A549 (cell line): ENCODE measurements at regions not wholly inside any gene's neighbourhood (a gene's known extent, or its start where the extent isn't known, plus 50 kb on each side); places are given as distances from the start of the nearest gene placed in this dataset.

Experiments
- ATAC-seq, 2 experiments: fragments of 200-7000 bp in 1 of 2; fragments of >200 bp in 1 of 2; cut with Nextera tagmentation in 1 of 2; cut with Tn5 transposase in 1 of 2; 3 replicates each; pipeline versions ENCODE4 v1.8.0 to v1.9.1; 2018 to 2020; ENCODE audit warnings: mild to moderate bottlenecking in 1 of 2, moderate library complexity in 1 of 2
- CTCF ChIA-PET: fragments of 300-600 bp; sonication (Branson Sonifier 250); formaldehyde crosslinking; extraction: SDS; loops from one replicate; lab custom pipeline; 2021; ENCODE audit warnings: antibody characterized with exemption, inconsistent platforms; lab: Yijun Ruan, JAX
- POLR2A ChIA-PET: fragments of 350-600 bp; formaldehyde crosslinking; extraction: SDS; loops from one replicate; lab custom pipeline; 2021; ENCODE audit warnings: antibody characterized with exemption, inconsistent platforms; lab: Yijun Ruan, JAX
- DNase-seq, 2 experiments: peaks; one replicate each; pipeline versions ENCODE4 v3.0.0 to v3.0.0-alpha.2; 2011 to 2016; ENCODE audit warnings: low read depth in 1 of 2, low spot score in 1 of 2
- FAIRE-seq: peaks from 2 replicates; lab custom pipeline; 2011; peaks lifted over from hg19 to GRCh38; lab: Jason Lieb, UNC
- H3K27ac ChIP-seq, 2 experiments: fragments of >200 bp; sonication (Bioruptor Twin); formaldehyde crosslinking; 3 replicates each; pipeline ENCODE4 v1.5.1; 2016 to 2017
- H3K4me1 ChIP-seq: fragments of >200 bp; sonication (Bioruptor Twin); formaldehyde crosslinking; 3 replicates; pipeline ENCODE4 v1.6.1; 2016
- H3K4me2 ChIP-seq: fragments of >200 bp; sonication (Bioruptor Twin); formaldehyde crosslinking; 3 replicates; pipeline ENCODE4 v1.6.1; 2016
- H3K4me3 ChIP-seq: fragments of >200 bp; sonication (Bioruptor Twin); formaldehyde crosslinking; 3 replicates; pipeline ENCODE4 v1.5.1; 2016
- H3K9me3 ChIP-seq: fragments of >200 bp; sonication (Bioruptor Twin); formaldehyde crosslinking; 3 replicates; pipeline ENCODE4 v1.6.1; 2016
- CBX2 ChIP-seq: fragments of 200-600 bp; sonication (generic); IDR thresholded peaks from 2 replicates; pipeline ENCODE4 v1.6.1; 2016; ENCODE audit warnings: low read depth, mild to moderate bottlenecking, borderline replicate concordance
- CHD2 ChIP-seq: fragments of 150-350 bp; IDR thresholded peaks from 2 replicates; pipeline ENCODE4 v1.6.1; 2014; ENCODE audit warnings: low read length; ENCODE audit not compliant: partially characterized antibody
- EHF ChIP-seq: fragments of 250-450 bp; sonication (Bioruptor Pico); IDR thresholded peaks from 2 replicates; pipeline ENCODE4 v1.5.0; 2020; ENCODE audit warnings: mild to moderate bottlenecking
- EHMT2 ChIP-seq: fragments of 200-600 bp; sonication (generic); IDR thresholded peaks from 2 replicates; pipeline ENCODE4 v1.6.1; 2016; ENCODE audit warnings: antibody characterized with exemption, low read depth, mild to moderate bottlenecking, moderate library complexity
- FOSL2 ChIP-seq, 2 experiments: fragments of 450-650 bp in 1 of 2; fragments of >200 bp in 1 of 2; sonication (Bioruptor Twin) in 1 of 2; formaldehyde crosslinking; IDR thresholded peaks; 2 replicates each; pipeline versions ENCODE4 v1.5.0 to v1.6.1; 2016 to 2020; ENCODE audit warnings: mild to moderate bottlenecking in 1 of 2, moderate library complexity in 1 of 2
- GATA3 ChIP-seq: IDR thresholded peaks from 2 replicates; pipeline ENCODE4 v1.6.1; 2012; ENCODE audit warnings: borderline replicate concordance
- HDAC2 ChIP-seq: fragments of 200-600 bp; sonication (generic); IDR thresholded peaks from 2 replicates; pipeline ENCODE4 v1.6.1; 2016
- HEYL ChIP-seq: fragments of 250-450 bp; sonication (Bioruptor Pico); IDR thresholded peaks from 2 replicates; pipeline ENCODE4 v1.8.0; 2021; ENCODE audit warnings: mild to moderate bottlenecking, moderate library complexity
- HOXA7 ChIP-seq: fragments of 250-450 bp; sonication (Bioruptor Pico); IDR thresholded peaks from 2 replicates; pipeline ENCODE4 v1.5.0; 2020; ENCODE audit warnings: mild to moderate bottlenecking, moderate library complexity
- KDM1A ChIP-seq: fragments of 200-600 bp; sonication (generic); IDR thresholded peaks from 2 replicates; pipeline ENCODE4 v1.6.1; 2016; ENCODE audit warnings: low read depth, mild to moderate bottlenecking
- KDM5A ChIP-seq: fragments of 200-600 bp; sonication (generic); IDR thresholded peaks from 2 replicates; pipeline ENCODE4 v1.6.1; 2016; ENCODE audit warnings: antibody characterized with exemption, mild to moderate bottlenecking
- MAFK ChIP-seq: fragments of 450-650 bp; IDR thresholded peaks from 2 replicates; pipeline ENCODE4 v1.6.1; 2014; ENCODE audit not compliant: partially characterized antibody
- MYC ChIP-seq: IDR thresholded peaks from 2 replicates; pipeline ENCODE4 v1.6.1; 2012; ENCODE audit warnings: mild to moderate bottlenecking, inconsistent platforms, low read length, improper control_type of control experiment, borderline replicate concordance
- NPAS2 ChIP-seq: fragments of 250-450 bp; sonication (Bioruptor Pico); IDR thresholded peaks from 2 replicates; pipeline ENCODE4 v1.8.0; 2022; ENCODE audit warnings: mild to moderate bottlenecking, moderate library complexity, borderline replicate concordance
- POLR2A ChIP-seq: IDR thresholded peaks from 2 replicates; pipeline ENCODE4 v1.6.1; 2012; ENCODE audit warnings: mild to moderate bottlenecking, low read length
- RARB ChIP-seq: fragments of 250-450 bp; sonication (Bioruptor Pico); IDR thresholded peaks from 2 replicates; pipeline ENCODE4 v1.8.0; 2021; ENCODE audit warnings: mild to moderate bottlenecking, moderate library complexity
- RCOR1 ChIP-seq: fragments of 150-350 bp; IDR thresholded peaks from 2 replicates; pipeline ENCODE4 v1.6.1; 2014; ENCODE audit warnings: antibody characterized with exemption, low read length, low read depth
- RNF2 ChIP-seq: fragments of 200-600 bp; sonication (generic); IDR thresholded peaks from 2 replicates; pipeline ENCODE4 v1.6.1; 2016; ENCODE audit warnings: low read depth, mild to moderate bottlenecking, antibody characterized with exemption, moderate library complexity, borderline replicate concordance
- SREBF2 ChIP-seq: fragments of 450-650 bp; IDR thresholded peaks from 2 replicates; pipeline ENCODE4 v1.6.1; 2014; ENCODE audit warnings: mild to moderate bottlenecking, moderate library complexity
- WGBS: methylation state at CpG from one replicate; pipeline ENCODE4 v1.1.6; 2017; ENCODE audit errors: missing lambda C conversion rate; 5-methylcytosine and 5-hydroxymethylcytosine counted together
- TF ChIP-seq, protein P1 (sequence below): IDR thresholded peaks from 2 replicates; pipeline ENCODE4 v1.6.1; 2012
- TF ChIP-seq, protein P2 (sequence below): fragments of 450-650 bp; IDR thresholded peaks from 2 replicates; pipeline ENCODE4 v1.6.1; 2014; ENCODE audit warnings: antibody characterized with exemption
- TF ChIP-seq, protein P3 (sequence below): fragments of 150-350 bp; IDR thresholded peaks from 2 replicates; pipeline ENCODE4 v1.6.1; 2014; ENCODE audit warnings: low read depth, mild to moderate bottlenecking, low read length
- TF ChIP-seq, protein P4 (sequence below): IDR thresholded peaks from 2 replicates; pipeline ENCODE4 v1.6.1; 2012; ENCODE audit warnings: low read depth, borderline replicate concordance
- TF ChIP-seq, protein P5 (sequence below): fragments of >200 bp; sonication (Bioruptor Twin); formaldehyde crosslinking; IDR thresholded peaks from 2 replicates; pipeline ENCODE4 v1.6.1; 2016
- TF ChIP-seq, protein P6 (sequence below): IDR thresholded peaks from 2 replicates; pipeline ENCODE4 v1.6.1; 2012
- TF ChIP-seq, protein P7 (sequence below): fragments of >200 bp; sonication (Bioruptor Twin); formaldehyde crosslinking; IDR thresholded peaks from 3 replicates; pipeline ENCODE4 v1.5.1; 2016

DNA sequence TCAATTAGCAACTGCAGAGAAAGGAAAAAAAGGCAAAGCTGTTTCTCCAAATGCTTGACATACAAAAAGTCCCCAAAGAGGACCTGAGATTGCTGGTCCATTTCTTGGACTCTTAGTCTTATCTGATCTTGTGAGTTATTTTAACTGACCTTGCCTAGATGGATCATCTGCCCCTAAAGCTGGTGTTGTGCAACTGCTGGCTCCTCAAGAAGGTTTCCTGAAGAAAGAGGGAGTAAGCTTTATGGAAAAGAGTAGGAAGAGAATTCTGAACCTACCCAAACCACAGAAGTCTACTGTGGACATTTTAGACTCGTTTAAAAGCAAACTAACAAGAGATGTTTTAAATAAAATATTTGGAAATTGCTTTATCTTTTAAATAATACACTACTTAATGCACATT lies 140.0 kb upstream of the HS3ST3A1 start:
- ChIA-PET POLR2A (no interaction called here), CTCF (no interaction called here)
- no peaks in the 10 kb centered on the region for H3K4me1 ChIP-seq
- no peak for ATAC-seq
- no peak for FAIRE-seq
- no peak overlapping the region for H3K4me3 ChIP-seq
- 2% methylated on average over 1 of the region's 1 CpG for WGBS
- H3K9me3 ChIP-seq, result no peaks in the 10 kb centered on the region
- no peak for DNase-seq
- no peak overlapping the region for H3K27ac ChIP-seq
- H3K4me2 ChIP-seq, result no peak overlapping the region
- no peak for TF ChIP-seq SREBF2
- TF ChIP-seq RARB (CRISPR knock-in tag), result no peak
- no peak for TF ChIP-seq EHF
- TF ChIP-seq, protein P1, sequence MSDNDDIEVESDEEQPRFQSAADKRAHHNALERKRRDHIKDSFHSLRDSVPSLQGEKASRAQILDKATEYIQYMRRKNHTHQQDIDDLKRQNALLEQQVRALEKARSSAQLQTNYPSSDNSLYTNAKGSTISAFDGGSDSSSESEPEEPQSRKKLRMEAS, result no peak
- TF ChIP-seq, protein P2, sequence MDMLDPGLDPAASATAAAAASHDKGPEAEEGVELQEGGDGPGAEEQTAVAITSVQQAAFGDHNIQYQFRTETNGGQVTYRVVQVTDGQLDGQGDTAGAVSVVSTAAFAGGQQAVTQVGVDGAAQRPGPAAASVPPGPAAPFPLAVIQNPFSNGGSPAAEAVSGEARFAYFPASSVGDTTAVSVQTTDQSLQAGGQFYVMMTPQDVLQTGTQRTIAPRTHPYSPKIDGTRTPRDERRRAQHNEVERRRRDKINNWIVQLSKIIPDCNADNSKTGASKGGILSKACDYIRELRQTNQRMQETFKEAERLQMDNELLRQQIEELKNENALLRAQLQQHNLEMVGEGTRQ, result no peak
- no peak for TF ChIP-seq RNF2
- TF ChIP-seq, protein P3, sequence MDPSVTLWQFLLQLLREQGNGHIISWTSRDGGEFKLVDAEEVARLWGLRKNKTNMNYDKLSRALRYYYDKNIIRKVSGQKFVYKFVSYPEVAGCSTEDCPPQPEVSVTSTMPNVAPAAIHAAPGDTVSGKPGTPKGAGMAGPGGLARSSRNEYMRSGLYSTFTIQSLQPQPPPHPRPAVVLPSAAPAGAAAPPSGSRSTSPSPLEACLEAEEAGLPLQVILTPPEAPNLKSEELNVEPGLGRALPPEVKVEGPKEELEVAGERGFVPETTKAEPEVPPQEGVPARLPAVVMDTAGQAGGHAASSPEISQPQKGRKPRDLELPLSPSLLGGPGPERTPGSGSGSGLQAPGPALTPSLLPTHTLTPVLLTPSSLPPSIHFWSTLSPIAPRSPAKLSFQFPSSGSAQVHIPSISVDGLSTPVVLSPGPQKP, result no peak
- TF ChIP-seq KDM5A, result no peak
- no peak for TF ChIP-seq POLR2A
- TF ChIP-seq FOSL2 (IDR thresholded peaks at IDR 0.05), result no peak
- no peak for TF ChIP-seq FOSL2 (CRISPR knock-in tag; IDR thresholded peaks at IDR 0.05)
- TF ChIP-seq HEYL (CRISPR knock-in tag), result no peak
- TF ChIP-seq CBX2, result no peak
- TF ChIP-seq, protein P4, sequence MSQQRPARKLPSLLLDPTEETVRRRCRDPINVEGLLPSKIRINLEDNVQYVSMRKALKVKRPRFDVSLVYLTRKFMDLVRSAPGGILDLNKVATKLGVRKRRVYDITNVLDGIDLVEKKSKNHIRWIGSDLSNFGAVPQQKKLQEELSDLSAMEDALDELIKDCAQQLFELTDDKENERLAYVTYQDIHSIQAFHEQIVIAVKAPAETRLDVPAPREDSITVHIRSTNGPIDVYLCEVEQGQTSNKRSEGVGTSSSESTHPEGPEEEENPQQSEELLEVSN, result no peak
- no peak for TF ChIP-seq EHMT2
- TF ChIP-seq, protein P5, sequence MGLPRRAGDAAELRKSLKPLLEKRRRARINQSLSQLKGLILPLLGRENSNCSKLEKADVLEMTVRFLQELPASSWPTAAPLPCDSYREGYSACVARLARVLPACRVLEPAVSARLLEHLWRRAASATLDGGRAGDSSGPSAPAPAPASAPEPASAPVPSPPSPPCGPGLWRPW, result no peak

DNA sequence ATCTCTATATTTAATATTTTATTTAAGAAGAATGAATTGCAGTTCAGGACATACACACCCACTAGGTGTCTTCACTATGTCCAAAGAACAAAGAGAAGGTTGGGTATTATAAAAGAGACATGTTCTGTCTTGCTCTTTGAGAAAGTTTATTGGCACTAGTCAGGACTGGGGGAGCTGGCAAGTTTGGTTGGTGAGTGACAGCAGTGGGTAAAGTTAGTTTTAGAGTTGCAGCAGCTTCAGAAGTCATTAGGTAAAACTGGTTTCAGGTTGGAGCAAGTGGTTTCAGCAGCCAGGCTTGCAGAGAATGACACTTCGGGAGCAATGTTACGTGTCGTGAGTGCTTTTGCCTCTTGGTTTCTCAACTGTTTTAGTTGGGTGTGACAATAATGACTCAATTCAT lies 142.2 kb upstream of the HS3ST3A1 start:
- ATAC-seq, result no peak
- no peak overlapping the region for H3K4me2 ChIP-seq
- TF ChIP-seq KDM1A (no peak), HOXA7 (CRISPR knock-in tag) (no peak), GATA3 (no peak), MYC (no peak), HDAC2 (no peak), POLR2A (no peak), NPAS2 (CRISPR knock-in tag) (no peak), CHD2 (no peak), MAFK (no peak), RCOR1 (no peak), KDM5A (no peak)
- TF ChIP-seq, protein P5, result no peak
- TF ChIP-seq, protein P4, result no peak
- TF ChIP-seq, protein P6, sequence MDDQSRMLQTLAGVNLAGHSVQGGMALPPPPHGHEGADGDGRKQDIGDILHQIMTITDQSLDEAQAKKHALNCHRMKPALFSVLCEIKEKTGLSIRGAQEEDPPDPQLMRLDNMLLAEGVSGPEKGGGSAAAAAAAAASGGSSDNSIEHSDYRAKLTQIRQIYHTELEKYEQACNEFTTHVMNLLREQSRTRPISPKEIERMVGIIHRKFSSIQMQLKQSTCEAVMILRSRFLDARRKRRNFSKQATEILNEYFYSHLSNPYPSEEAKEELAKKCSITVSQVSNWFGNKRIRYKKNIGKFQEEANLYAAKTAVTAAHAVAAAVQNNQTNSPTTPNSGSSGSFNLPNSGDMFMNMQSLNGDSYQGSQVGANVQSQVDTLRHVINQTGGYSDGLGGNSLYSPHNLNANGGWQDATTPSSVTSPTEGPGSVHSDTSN, result no peak
- TF ChIP-seq, protein P7, sequence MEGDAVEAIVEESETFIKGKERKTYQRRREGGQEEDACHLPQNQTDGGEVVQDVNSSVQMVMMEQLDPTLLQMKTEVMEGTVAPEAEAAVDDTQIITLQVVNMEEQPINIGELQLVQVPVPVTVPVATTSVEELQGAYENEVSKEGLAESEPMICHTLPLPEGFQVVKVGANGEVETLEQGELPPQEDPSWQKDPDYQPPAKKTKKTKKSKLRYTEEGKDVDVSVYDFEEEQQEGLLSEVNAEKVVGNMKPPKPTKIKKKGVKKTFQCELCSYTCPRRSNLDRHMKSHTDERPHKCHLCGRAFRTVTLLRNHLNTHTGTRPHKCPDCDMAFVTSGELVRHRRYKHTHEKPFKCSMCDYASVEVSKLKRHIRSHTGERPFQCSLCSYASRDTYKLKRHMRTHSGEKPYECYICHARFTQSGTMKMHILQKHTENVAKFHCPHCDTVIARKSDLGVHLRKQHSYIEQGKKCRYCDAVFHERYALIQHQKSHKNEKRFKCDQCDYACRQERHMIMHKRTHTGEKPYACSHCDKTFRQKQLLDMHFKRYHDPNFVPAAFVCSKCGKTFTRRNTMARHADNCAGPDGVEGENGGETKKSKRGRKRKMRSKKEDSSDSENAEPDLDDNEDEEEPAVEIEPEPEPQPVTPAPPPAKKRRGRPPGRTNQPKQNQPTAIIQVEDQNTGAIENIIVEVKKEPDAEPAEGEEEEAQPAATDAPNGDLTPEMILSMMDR, result no peak
- TF ChIP-seq, all 56 proteins: peak for 0
- no peak for DNase-seq
- POLR2A ChIA-PET, result no interaction called here
- Histone ChIP-seq H3K4me3 (no peak overlapping the region), H3K9me3 (no peaks in the 10 kb centered on the region), H3K4me1 (no peaks in the 10 kb centered on the region), H3K27ac (no peak overlapping the region)
- no peak for FAIRE-seq
- CTCF ChIA-PET, result interaction anchor here (1.2 kb wide), 1 partner anchor 10 kb away, joined by 5 read pairs; no protein-coding TSS in a partner anchor
- WGBS, result 22% methylated on average over 3 of the region's 3 CpGs
